Neural cell (in vitro differentiated cells): ENCODE measurements at regions not wholly inside any gene's neighbourhood (a gene's known extent, or its start where the extent isn't known, plus 50 kb on each side); places are given as distances from the start of the nearest gene placed in this dataset.

Experiments
- H2AFZ ChIP-seq: fragments of 200-600, 300-800 bp; sonication (generic), shearing (Covaris generic); 2 replicates; pipeline ENCODE4 v1.6.0; 2014; ENCODE audit warnings: low read depth, mild to moderate bottlenecking, antibody characterized with exemption, low read length, moderate library complexity
- H3F3A ChIP-seq: fragments of 200-600 bp; shearing (Covaris generic); 2 replicates; pipeline ENCODE4 v1.6.1; 2016; ENCODE audit warnings: mild to moderate bottlenecking, moderate library complexity, mixed read lengths, antibody characterized with exemption, low read length; ENCODE audit not compliant: insufficient read depth, poor library complexity, severe bottlenecking
- H3K27ac ChIP-seq: fragments of 200-600, 300-800 bp; sonication (generic), shearing (Covaris generic); 2 replicates; pipeline ENCODE4 v1.5.1; 2014; ENCODE audit warnings: mild to moderate bottlenecking, low read length, moderate library complexity
- H3K27me3 ChIP-seq: fragments of 300-800, 200-600 bp; sonication (generic), shearing (Covaris generic); 2 replicates; pipeline ENCODE4 v1.6.0; 2014; ENCODE audit warnings: mild to moderate bottlenecking, low read depth, low read length, moderate library complexity; ENCODE audit not compliant: insufficient read depth
- H3K36me3 ChIP-seq: fragments of 300-800, 200-600 bp; sonication (generic), shearing (Covaris generic); 2 replicates; pipeline ENCODE4 v1.5.1; 2014; ENCODE audit warnings: mild to moderate bottlenecking, antibody characterized with exemption, low read length, moderate library complexity; ENCODE audit not compliant: insufficient read depth
- H3K4me2 ChIP-seq: fragments of 300-800, 200-600 bp; sonication (generic), shearing (Covaris generic); 2 replicates; pipeline ENCODE4 v1.6.0; 2014; ENCODE audit warnings: mild to moderate bottlenecking, low read length
- H3K4me3 ChIP-seq: fragments of 300-800, 200-600 bp; sonication (generic), shearing (Covaris generic); 2 replicates; pipeline ENCODE4 v1.5.1; 2014; ENCODE audit warnings: mild to moderate bottlenecking, low read length, moderate library complexity
- H3K79me2 ChIP-seq: fragments of 200-600 bp; shearing (Covaris generic); replicated peaks from 2 replicates; pipeline ENCODE4 v1.6.0; 2014; ENCODE audit warnings: mild to moderate bottlenecking, low read length, moderate library complexity; ENCODE audit not compliant: insufficient read depth
- H3K9ac ChIP-seq: fragments of 300-800, 200-600 bp; sonication (generic), shearing (Covaris generic); 2 replicates; pipeline ENCODE4 v1.6.1; 2016; ENCODE audit warnings: mild to moderate bottlenecking, low read length, mixed read lengths
- H3K9me2 ChIP-seq: fragments of 200-600 bp; shearing (Covaris generic); 2 replicates; pipeline ENCODE4 v1.6.1; 2016; ENCODE audit warnings: mild to moderate bottlenecking, low read length, mixed read lengths; ENCODE audit not compliant: insufficient read depth
- H3K9me3 ChIP-seq: fragments of 200-600, 300-800 bp; sonication (generic), shearing (Covaris generic); 2 replicates; pipeline ENCODE4 v1.6.1; 2016; ENCODE audit warnings: mild to moderate bottlenecking, mixed run types, low read length, moderate library complexity, mixed read lengths
- H4K20me1 ChIP-seq: fragments of 200-600 bp; shearing (Covaris generic); 2 replicates; pipeline ENCODE4 v1.6.1; 2016; ENCODE audit warnings: mild to moderate bottlenecking, mixed run types; ENCODE audit not compliant: insufficient read depth
- EP300 ChIP-seq: fragments of 450-650 bp; conservative IDR thresholded peaks from 2 replicates; pipeline ENCODE4 v1.6.1; 2014; ENCODE audit warnings: antibody characterized with exemption, mild to moderate bottlenecking, moderate library complexity; ENCODE audit not compliant: poor library complexity, severe bottlenecking
- EZH2 ChIP-seq: fragments of 200-600, 300-800 bp; shearing (Covaris generic), sonication (generic); IDR thresholded peaks from 2 replicates; pipeline ENCODE4 v1.6.1; 2014; ENCODE audit warnings: antibody characterized with exemption, low read length, borderline replicate concordance, mild to moderate bottlenecking; ENCODE audit not compliant: insufficient read depth, poor library complexity, severe bottlenecking
- MXI1 ChIP-seq: fragments of 450-650 bp; conservative IDR thresholded peaks from 2 replicates; pipeline ENCODE4 v1.6.1; 2014; ENCODE audit warnings: antibody characterized with exemption, mild to moderate bottlenecking; ENCODE audit not compliant: poor library complexity, severe bottlenecking
- POLR2AphosphoS5 ChIP-seq: IDR thresholded peaks from 2 replicates; pipeline ENCODE4 v1.6.1; 2012
- RAD21 ChIP-seq: fragments of 450-650 bp; conservative IDR thresholded peaks from 2 replicates; pipeline ENCODE4 v1.6.1; 2014; ENCODE audit warnings: antibody characterized with exemption, mild to moderate bottlenecking, moderate library complexity
- SMC3 ChIP-seq: fragments of 450-650 bp; conservative IDR thresholded peaks from 2 replicates; pipeline ENCODE4 v1.6.1; 2014; ENCODE audit warnings: antibody characterized with exemption, mild to moderate bottlenecking, moderate library complexity; ENCODE audit not compliant: poor library complexity
- TAF1 ChIP-seq: IDR thresholded peaks from 2 replicates; pipeline ENCODE4 v1.6.1; 2012; ENCODE audit warnings: low read depth
- TF ChIP-seq, protein P1 (sequence below): IDR thresholded peaks from 2 replicates; pipeline ENCODE4 v1.6.1; 2012; ENCODE audit warnings: borderline replicate concordance
- TF ChIP-seq, protein P2 (sequence below): fragments of 450-650 bp; IDR thresholded peaks from 2 replicates; pipeline ENCODE4 v1.5.1; 2014; ENCODE audit warnings: antibody characterized with exemption, mild to moderate bottlenecking, moderate library complexity; ENCODE audit not compliant: poor library complexity, severe bottlenecking

DNA sequence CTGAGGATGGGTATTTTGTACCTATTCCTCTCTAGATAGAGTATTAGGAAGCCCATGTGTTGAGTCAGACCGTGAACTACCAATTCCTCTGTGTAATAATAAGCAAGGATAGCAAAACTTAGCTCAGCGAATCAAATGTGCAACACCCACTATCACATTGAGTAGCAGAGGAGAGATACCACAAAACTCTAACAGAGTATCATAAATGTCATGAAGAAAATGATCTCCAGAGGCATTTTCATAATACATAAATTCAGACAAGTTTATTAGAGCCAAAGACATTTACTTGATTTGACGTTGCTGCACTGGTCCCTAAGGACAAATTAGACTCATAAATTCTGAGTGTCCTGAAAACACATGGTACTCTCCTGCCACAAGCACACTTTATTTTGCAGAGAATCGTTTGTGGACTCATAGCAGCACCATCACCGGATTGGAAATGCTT, 245.2 kb downstream of the HAO1 start:
- H2AFZ ChIP-seq = no peak overlapping the region
- no peaks in the 10 kb centered on the region for H3K79me2 ChIP-seq
- H3K4me2 ChIP-seq = no peak overlapping the region
- H3F3A ChIP-seq = no peaks in the 10 kb centered on the region
- H3K27me3 ChIP-seq = no peaks in the 10 kb centered on the region
- H3K9me2 ChIP-seq = no peaks in the 10 kb centered on the region
- TF ChIP-seq TAF1 = no peak
- TF ChIP-seq SMC3 = no peak
- no peak for TF ChIP-seq EP300
- TF ChIP-seq, protein P1, sequence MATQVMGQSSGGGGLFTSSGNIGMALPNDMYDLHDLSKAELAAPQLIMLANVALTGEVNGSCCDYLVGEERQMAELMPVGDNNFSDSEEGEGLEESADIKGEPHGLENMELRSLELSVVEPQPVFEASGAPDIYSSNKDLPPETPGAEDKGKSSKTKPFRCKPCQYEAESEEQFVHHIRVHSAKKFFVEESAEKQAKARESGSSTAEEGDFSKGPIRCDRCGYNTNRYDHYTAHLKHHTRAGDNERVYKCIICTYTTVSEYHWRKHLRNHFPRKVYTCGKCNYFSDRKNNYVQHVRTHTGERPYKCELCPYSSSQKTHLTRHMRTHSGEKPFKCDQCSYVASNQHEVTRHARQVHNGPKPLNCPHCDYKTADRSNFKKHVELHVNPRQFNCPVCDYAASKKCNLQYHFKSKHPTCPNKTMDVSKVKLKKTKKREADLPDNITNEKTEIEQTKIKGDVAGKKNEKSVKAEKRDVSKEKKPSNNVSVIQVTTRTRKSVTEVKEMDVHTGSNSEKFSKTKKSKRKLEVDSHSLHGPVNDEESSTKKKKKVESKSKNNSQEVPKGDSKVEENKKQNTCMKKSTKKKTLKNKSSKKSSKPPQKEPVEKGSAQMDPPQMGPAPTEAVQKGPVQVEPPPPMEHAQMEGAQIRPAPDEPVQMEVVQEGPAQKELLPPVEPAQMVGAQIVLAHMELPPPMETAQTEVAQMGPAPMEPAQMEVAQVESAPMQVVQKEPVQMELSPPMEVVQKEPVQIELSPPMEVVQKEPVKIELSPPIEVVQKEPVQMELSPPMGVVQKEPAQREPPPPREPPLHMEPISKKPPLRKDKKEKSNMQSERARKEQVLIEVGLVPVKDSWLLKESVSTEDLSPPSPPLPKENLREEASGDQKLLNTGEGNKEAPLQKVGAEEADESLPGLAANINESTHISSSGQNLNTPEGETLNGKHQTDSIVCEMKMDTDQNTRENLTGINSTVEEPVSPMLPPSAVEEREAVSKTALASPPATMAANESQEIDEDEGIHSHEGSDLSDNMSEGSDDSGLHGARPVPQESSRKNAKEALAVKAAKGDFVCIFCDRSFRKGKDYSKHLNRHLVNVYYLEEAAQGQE = no peak
- H3K4me3 ChIP-seq = no peak overlapping the region
- H3K36me3 ChIP-seq = no peaks in the 10 kb centered on the region
- no peaks in the 10 kb centered on the region for H4K20me1 ChIP-seq
- no peaks in the 10 kb centered on the region for H3K9me3 ChIP-seq
- no peak overlapping the region for H3K27ac ChIP-seq
- H3K9ac ChIP-seq = no peak overlapping the region

DNA sequence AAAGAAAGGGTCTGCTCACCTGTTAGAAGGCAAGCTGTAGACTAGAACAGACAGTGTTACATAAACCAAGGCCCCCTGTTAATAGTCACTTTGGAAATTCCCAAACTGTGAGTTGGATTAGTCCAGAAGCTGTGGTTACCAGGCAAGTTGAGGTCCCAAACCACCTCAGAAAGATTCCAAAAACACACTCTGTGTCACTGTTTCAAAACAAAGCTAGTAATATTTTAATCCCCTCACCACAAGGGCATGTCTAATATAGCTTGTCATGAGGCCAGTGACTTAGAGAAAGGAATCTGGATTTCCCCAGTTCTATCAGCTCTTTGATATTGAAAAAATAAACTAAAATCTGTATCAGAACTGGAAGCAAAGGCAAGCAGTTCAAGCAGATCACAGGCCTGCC, 244.6 kb downstream of the HAO1 start:
- Histone ChIP-seq H3K4me3 (no peak overlapping the region), H3K9me2 (no peaks in the 10 kb centered on the region), H4K20me1 (no peaks in the 10 kb centered on the region), H3K9ac (no peak overlapping the region), H2AFZ (no peak overlapping the region), H3K27ac (no peak overlapping the region), H3K9me3 (no peaks in the 10 kb centered on the region), H3K4me2 (no peak overlapping the region), H3F3A (no peaks in the 10 kb centered on the region), H3K79me2 (no peaks in the 10 kb centered on the region), H3K36me3 (no peaks in the 10 kb centered on the region), H3K27me3 (no peaks in the 10 kb centered on the region)
- no peak for TF ChIP-seq TAF1
- TF ChIP-seq, protein P2, sequence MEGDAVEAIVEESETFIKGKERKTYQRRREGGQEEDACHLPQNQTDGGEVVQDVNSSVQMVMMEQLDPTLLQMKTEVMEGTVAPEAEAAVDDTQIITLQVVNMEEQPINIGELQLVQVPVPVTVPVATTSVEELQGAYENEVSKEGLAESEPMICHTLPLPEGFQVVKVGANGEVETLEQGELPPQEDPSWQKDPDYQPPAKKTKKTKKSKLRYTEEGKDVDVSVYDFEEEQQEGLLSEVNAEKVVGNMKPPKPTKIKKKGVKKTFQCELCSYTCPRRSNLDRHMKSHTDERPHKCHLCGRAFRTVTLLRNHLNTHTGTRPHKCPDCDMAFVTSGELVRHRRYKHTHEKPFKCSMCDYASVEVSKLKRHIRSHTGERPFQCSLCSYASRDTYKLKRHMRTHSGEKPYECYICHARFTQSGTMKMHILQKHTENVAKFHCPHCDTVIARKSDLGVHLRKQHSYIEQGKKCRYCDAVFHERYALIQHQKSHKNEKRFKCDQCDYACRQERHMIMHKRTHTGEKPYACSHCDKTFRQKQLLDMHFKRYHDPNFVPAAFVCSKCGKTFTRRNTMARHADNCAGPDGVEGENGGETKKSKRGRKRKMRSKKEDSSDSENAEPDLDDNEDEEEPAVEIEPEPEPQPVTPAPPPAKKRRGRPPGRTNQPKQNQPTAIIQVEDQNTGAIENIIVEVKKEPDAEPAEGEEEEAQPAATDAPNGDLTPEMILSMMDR = no peak
- no peak for TF ChIP-seq EP300
- no peak for TF ChIP-seq SMC3
- TF ChIP-seq RAD21 = no peak
- TF ChIP-seq, protein P1 = no peak
- TF ChIP-seq MXI1 = no peak
- no peak for TF ChIP-seq EZH2
- no peak for TF ChIP-seq POLR2AphosphoS5
